ENCODE measurements at regions not wholly inside any gene's neighbourhood (a gene's known extent, or its start where the extent isn't known, plus 50 kb on each side); places are given as distances from the start of the nearest gene placed in this dataset.

DNA sequence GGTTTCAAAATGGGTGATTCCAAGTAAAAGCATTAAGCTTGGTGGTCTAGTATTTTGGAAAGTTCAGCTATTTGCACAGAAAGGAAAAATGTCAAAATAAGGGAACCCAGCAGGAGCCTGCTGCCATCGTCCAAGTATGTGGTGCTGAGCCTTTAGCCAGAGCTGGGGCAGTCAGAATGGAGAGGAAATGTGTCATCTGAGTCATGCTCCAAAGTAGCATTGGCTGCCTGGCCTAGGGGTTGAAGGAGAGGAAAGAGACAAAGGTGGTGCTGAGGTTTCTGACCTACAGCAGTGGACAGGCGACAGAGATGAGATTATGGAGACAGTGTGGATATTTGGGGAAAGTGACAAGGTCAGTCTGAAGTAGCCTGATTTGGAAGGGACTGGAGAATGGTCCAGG, 103.9 kb downstream of the PLCE1 start:
- no peaks in the 10 kb centered on the region for H3K9me3 ChIP-seq (ENCODE audit: low read depth, low read length, poor library complexity, severe bottlenecking)
- intact Hi-C loops (cut with micrococcal nuclease; ENCODE audit: unreplicated experiment): no loop called here
- ChIA-PET POLR2A (ENCODE audit: low non-redundant PET) (no interaction called here), CTCF (no interaction called here)
- DNase-seq (ENCODE audit: low spot score): no peak
- H3K27ac ChIP-seq (ENCODE audit: low read depth, low read length, poor library complexity, severe bottlenecking): no peak overlapping the region
- TF ChIP-seq CTCF (conservative IDR thresholded peaks at IDR 0.05; ENCODE audit: low read depth, low read length) (no peak), EZH2 (IDR thresholded peaks at IDR 0.05; ENCODE audit: borderline replicate concordance, low read depth, low read length, poor library complexity, severe bottlenecking) (no peak)
- H3K36me3 ChIP-seq (ENCODE audit: insufficient read depth, low read length, poor library complexity, severe bottlenecking): no peaks in the 10 kb centered on the region
- no peak overlapping the region for H3K4me3 ChIP-seq (ENCODE audit: low read depth, low read length, poor library complexity, severe bottlenecking)
- H3K27me3 ChIP-seq (replicated peaks; ENCODE audit: insufficient read depth, low read depth, low read length, poor library complexity): no peaks in the 10 kb centered on the region
- no peaks in the 10 kb centered on the region for H3K4me1 ChIP-seq (ENCODE audit: insufficient read depth, low read length, poor library complexity, severe bottlenecking)
- BruUV-seq (replicated peaks): no TSS peak

DNA sequence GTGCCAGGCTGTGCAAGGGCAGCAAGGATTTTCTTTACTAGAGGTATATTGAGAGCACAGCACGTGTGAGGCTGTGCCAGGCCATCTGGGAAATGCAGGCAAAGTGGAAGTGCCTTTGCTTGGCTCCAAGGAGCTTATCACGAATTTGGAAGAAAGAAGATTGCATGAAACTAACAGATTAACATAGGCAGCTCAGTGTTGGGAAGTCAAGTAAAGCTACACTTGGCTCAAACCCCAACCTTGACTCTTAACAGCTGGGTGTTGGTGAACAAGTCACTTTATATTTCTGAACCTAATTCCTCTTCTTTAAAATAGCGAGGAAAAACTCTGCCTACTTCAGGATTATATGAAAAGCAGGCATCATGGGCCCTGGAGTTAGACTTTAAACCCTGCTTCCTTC, 105.2 kb downstream of the PLCE1 start:
- BruUV-seq (replicated peaks): no TSS peak
- DNase-seq (ENCODE audit: low spot score): no peak
- CTCF ChIA-PET: no interaction called here
- H3K27me3 ChIP-seq (replicated peaks; ENCODE audit: insufficient read depth, low read depth, low read length, poor library complexity): no peaks in the 10 kb centered on the region
- H3K9me3 ChIP-seq (ENCODE audit: low read depth, low read length, poor library complexity, severe bottlenecking): no peaks in the 10 kb centered on the region
- H3K4me3 ChIP-seq (ENCODE audit: low read depth, low read length, poor library complexity, severe bottlenecking): no peak overlapping the region
- intact Hi-C loops (cut with micrococcal nuclease; ENCODE audit: unreplicated experiment): no loop called here
- POLR2A ChIA-PET (ENCODE audit: low non-redundant PET): no interaction called here
- no peak for TF ChIP-seq CTCF (conservative IDR thresholded peaks at IDR 0.05; ENCODE audit: low read depth, low read length)
- no peak for TF ChIP-seq EZH2 (IDR thresholded peaks at IDR 0.05; ENCODE audit: borderline replicate concordance, low read depth, low read length, poor library complexity, severe bottlenecking)
- H3K36me3 ChIP-seq (ENCODE audit: insufficient read depth, low read length, poor library complexity, severe bottlenecking): no peaks in the 10 kb centered on the region
- H3K27ac ChIP-seq (ENCODE audit: low read depth, low read length, poor library complexity, severe bottlenecking): no peak overlapping the region
- no peaks in the 10 kb centered on the region for H3K4me1 ChIP-seq (ENCODE audit: insufficient read depth, low read length, poor library complexity, severe bottlenecking)

GRCh38 chr10:94101894-94102293, 108.2 kb downstream of the PLCE1 start:
- DNase-seq (ENCODE audit: low spot score): no peak
- ChIA-PET POLR2A (ENCODE audit: low non-redundant PET) (no interaction called here), CTCF (no interaction called here)
- Histone ChIP-seq H3K27me3 (replicated peaks; ENCODE audit: insufficient read depth, low read depth, low read length, poor library complexity) (no peaks in the 10 kb centered on the region), H3K4me3 (ENCODE audit: low read depth, low read length, poor library complexity, severe bottlenecking) (no peak overlapping the region), H3K4me1 (ENCODE audit: insufficient read depth, low read length, poor library complexity, severe bottlenecking) (no peaks in the 10 kb centered on the region), H3K9me3 (ENCODE audit: low read depth, low read length, poor library complexity, severe bottlenecking) (no peaks in the 10 kb centered on the region), H3K27ac (ENCODE audit: low read depth, low read length, poor library complexity, severe bottlenecking) (no peak overlapping the region), H3K36me3 (ENCODE audit: insufficient read depth, low read length, poor library complexity, severe bottlenecking) (no peaks in the 10 kb centered on the region)
- intact Hi-C loops (cut with micrococcal nuclease; ENCODE audit: unreplicated experiment): no loop called here
- no TSS peak for BruUV-seq (replicated peaks)
- no peak for TF ChIP-seq CTCF (conservative IDR thresholded peaks at IDR 0.05; ENCODE audit: low read depth, low read length)
- no peak for TF ChIP-seq EZH2 (IDR thresholded peaks at IDR 0.05; ENCODE audit: borderline replicate concordance, low read depth, low read length, poor library complexity, severe bottlenecking)
